Thyroid gland (tissue), 4 donors: ENCODE measurements at regions not wholly inside any gene's neighbourhood (a gene's known extent, or its start where the extent isn't known, plus 50 kb on each side); places are given as distances from the start of the nearest gene placed in this dataset.

ENCODE experiments used
- DNase-seq, 2 donors: peaks; one replicate each; pipeline ENCODE4 v3.0.0-alpha.2; 2019
- H3K27ac ChIP-seq, 3 donors: fragments of 200-600 bp; sonication (generic); 1 replicate in 2 of 3; 2 replicates in 1 of 3; pipeline ENCODE4 v1.5.1; 2016 to 2019; ENCODE audit warnings: mild to moderate bottlenecking in 1 of 3, moderate library complexity in 1 of 3
- H3K27me3 ChIP-seq: fragments of 200-600 bp; sonication (generic); one replicate; pipeline ENCODE4 v1.5.1; 2019
- H3K36me3 ChIP-seq, 2 donors: fragments of 200-600 bp; sonication (generic); one replicate each; pipeline ENCODE4 v1.5.1; 2016 to 2019
- H3K4me1 ChIP-seq, 2 donors: fragments of 200-600 bp; sonication (generic); one replicate each; pipeline ENCODE4 v1.5.1; 2017 to 2019
- H3K4me3 ChIP-seq, 3 donors: fragments of 200-600 bp; sonication (generic); replicated peaks in 1 of 3; 1 replicate in 2 of 3; 2 replicates in 1 of 3; pipeline ENCODE4 v1.5.1; 2016; ENCODE audit warnings: mild to moderate bottlenecking in 1 of 3
- H3K9me3 ChIP-seq: fragments of 200-600 bp; sonication (generic); one replicate; pipeline ENCODE4 v1.5.1; 2017
- CTCF ChIP-seq, 6 experiments: fragments of 200-600 bp in 3 of 6; fragments of 450-650 bp in 3 of 6; sonication (generic) in 3 of 6; IDR thresholded peaks; one replicate each; pipeline ENCODE4 v1.5.1; 2016 to 2019; ENCODE audit warnings: antibody characterized with exemption in 6 of 6, mild to moderate bottlenecking in 2 of 6, inconsistent platforms in 1 of 6, moderate library complexity in 1 of 6
- POLR2A ChIP-seq, 2 donors: fragments of 450-650 bp; IDR thresholded peaks; one replicate each; pipeline ENCODE4 v1.6.1; 2017; ENCODE audit warnings: antibody characterized with exemption in 2 of 2, mild to moderate bottlenecking in 2 of 2, moderate library complexity in 1 of 2
- WGBS, 2 donors: methylation state at CpG; one replicate each; pipeline ENCODE4 v1.1.5; 2017; 5-methylcytosine and 5-hydroxymethylcytosine counted together
- intact Hi-C: fragments of 100-400 bp; cut with DNase I; formaldehyde crosslinking; loops from one replicate; pipeline ENCODE4 v1.15.1; 2023

GRCh38 chr6:15121977-15122550 is 123.8 kb upstream of the JARID2 start:
- DNase-seq, result no peak
- no peaks in the 10 kb centered on the region for H3K9me3 ChIP-seq
- H3K36me3 ChIP-seq, result no peaks in the 10 kb centered on the region
- WGBS, 2 donors, result 93 to 94% methylated on average over 6 of the region's 6 CpGs
- no peaks in the 10 kb centered on the region for H3K27me3 ChIP-seq
- no peaks in the 10 kb centered on the region for H3K4me1 ChIP-seq
- intact Hi-C loops, result no loop called here
- no peak overlapping the region for H3K27ac ChIP-seq
- no peak overlapping the region for H3K4me3 ChIP-seq
- TF ChIP-seq CTCF (IDR thresholded peaks at IDR 0.05) (no peak), POLR2A (IDR thresholded peaks at IDR 0.05) (no peak)

- Histone ChIP-seq H3K36me3 (no peaks in the 10 kb centered on the region), H3K4me3 (no peak overlapping the region), H3K27me3 (no peaks in the 10 kb centered on the region), H3K27ac (no peak overlapping the region), H3K9me3 (no peaks in the 10 kb centered on the region), H3K4me1 (no peaks in the 10 kb centered on the region)
- no peak for DNase-seq
- TF ChIP-seq CTCF (IDR thresholded peaks at IDR 0.05) (no peak), POLR2A (IDR thresholded peaks at IDR 0.05) (no peak)
- 70 to 75% methylated on average over 4 of the region's 4 CpGs for WGBS, 2 donors
- intact Hi-C loops, result no loop called here
Observed at GRCh38 chr6:15129887-15130286, 116.0 kb upstream of the JARID2 start.

- no peaks in the 10 kb centered on the region for H3K4me1 ChIP-seq
- H3K27me3 ChIP-seq, result no peaks in the 10 kb centered on the region
- no peak overlapping the region for H3K27ac ChIP-seq
- no peaks in the 10 kb centered on the region for H3K9me3 ChIP-seq
- H3K4me3 ChIP-seq, result no peak overlapping the region
- no peak for TF ChIP-seq POLR2A (IDR thresholded peaks at IDR 0.05)
- TF ChIP-seq CTCF (IDR thresholded peaks at IDR 0.05), result no peak
- 93 to 97% methylated on average over 2 of the region's 2 CpGs for WGBS, 2 donors
- DNase-seq, result no peak
- no peaks in the 10 kb centered on the region for H3K36me3 ChIP-seq
- intact Hi-C loops, result no loop called here
Observed at GRCh38 chr6:15131234-15131633, 114.6 kb upstream of the JARID2 start.

- no peak for TF ChIP-seq POLR2A (IDR thresholded peaks at IDR 0.05)
- TF ChIP-seq CTCF (IDR thresholded peaks at IDR 0.05), result no peak
- Histone ChIP-seq H3K27ac (no peak overlapping the region), H3K9me3 (no peaks in the 10 kb centered on the region), H3K36me3 (no peaks in the 10 kb centered on the region), H3K4me1 (no peaks in the 10 kb centered on the region), H3K4me3 (no peak overlapping the region), H3K27me3 (no peaks in the 10 kb centered on the region)
- DNase-seq, result no peak
- 80 to 82% methylated on average over 7 of the region's 7 CpGs for WGBS, 2 donors
- intact Hi-C loops, result no loop called here
Observed at GRCh38 chr6:15131651-15132061, 114.2 kb upstream of the JARID2 start.

GRCh38 chr6:15132167-15132566 is 113.7 kb upstream of the JARID2 start:
- WGBS, 2 donors, result 96 to 98% methylated on average over 4 of the region's 4 CpGs
- intact Hi-C loops, result no loop called here

More at GRCh38 chr6:15132167-15132566, 113.7 kb upstream of the JARID2 start:
- no peak overlapping the region for H3K27ac ChIP-seq
- no peaks in the 10 kb centered on the region for H3K36me3 ChIP-seq
- no peaks in the 10 kb centered on the region for H3K4me1 ChIP-seq
- H3K9me3 ChIP-seq, result no peaks in the 10 kb centered on the region
- no peak overlapping the region for H3K4me3 ChIP-seq
- DNase-seq, result no peak
- TF ChIP-seq POLR2A (IDR thresholded peaks at IDR 0.05), result no peak
- no peak for TF ChIP-seq CTCF (IDR thresholded peaks at IDR 0.05)
- H3K27me3 ChIP-seq, result no peaks in the 10 kb centered on the region
